Panc1 (cell line): ENCODE measurements at regions not wholly inside any gene's neighbourhood (a gene's known extent, or its start where the extent isn't known, plus 50 kb on each side); places are given as distances from the start of the nearest gene placed in this dataset.

ENCODE experiments used
- POLR2AphosphoS5 ChIP-seq: IDR thresholded peaks from 2 replicates; pipeline ENCODE4 v1.6.1; 2012; ENCODE audit warnings: mild to moderate bottlenecking, low read depth, low read length, moderate library complexity
- SIN3A ChIP-seq: IDR thresholded peaks from 2 replicates; pipeline ENCODE4 v1.6.1; 2012; ENCODE audit warnings: low read depth, mild to moderate bottlenecking, low read length, moderate library complexity, borderline replicate concordance; ENCODE audit not compliant: insufficient read depth
- TCF7L2 ChIP-seq: IDR thresholded peaks from 2 replicates; pipeline ENCODE4 v1.6.1; 2011; ENCODE audit warnings: mild to moderate bottlenecking, low read depth, low read length, inconsistent platforms
- TF ChIP-seq, protein P1 (sequence below): fragments of 450-650 bp; IDR thresholded peaks from 2 replicates; pipeline ENCODE4 v1.5.1; 2017; ENCODE audit warnings: mild to moderate bottlenecking
- TF ChIP-seq, protein P2 (sequence below), 2 experiments: IDR thresholded peaks; 2 replicates each; pipeline ENCODE4 v1.6.1; 2011 to 2012; ENCODE audit warnings: low read depth in 2 of 2, control low read depth in 1 of 2, low read length in 1 of 2, mild to moderate bottlenecking in 1 of 2, moderate library complexity in 1 of 2; ENCODE audit not compliant: insufficient read depth in 1 of 2

DNA sequence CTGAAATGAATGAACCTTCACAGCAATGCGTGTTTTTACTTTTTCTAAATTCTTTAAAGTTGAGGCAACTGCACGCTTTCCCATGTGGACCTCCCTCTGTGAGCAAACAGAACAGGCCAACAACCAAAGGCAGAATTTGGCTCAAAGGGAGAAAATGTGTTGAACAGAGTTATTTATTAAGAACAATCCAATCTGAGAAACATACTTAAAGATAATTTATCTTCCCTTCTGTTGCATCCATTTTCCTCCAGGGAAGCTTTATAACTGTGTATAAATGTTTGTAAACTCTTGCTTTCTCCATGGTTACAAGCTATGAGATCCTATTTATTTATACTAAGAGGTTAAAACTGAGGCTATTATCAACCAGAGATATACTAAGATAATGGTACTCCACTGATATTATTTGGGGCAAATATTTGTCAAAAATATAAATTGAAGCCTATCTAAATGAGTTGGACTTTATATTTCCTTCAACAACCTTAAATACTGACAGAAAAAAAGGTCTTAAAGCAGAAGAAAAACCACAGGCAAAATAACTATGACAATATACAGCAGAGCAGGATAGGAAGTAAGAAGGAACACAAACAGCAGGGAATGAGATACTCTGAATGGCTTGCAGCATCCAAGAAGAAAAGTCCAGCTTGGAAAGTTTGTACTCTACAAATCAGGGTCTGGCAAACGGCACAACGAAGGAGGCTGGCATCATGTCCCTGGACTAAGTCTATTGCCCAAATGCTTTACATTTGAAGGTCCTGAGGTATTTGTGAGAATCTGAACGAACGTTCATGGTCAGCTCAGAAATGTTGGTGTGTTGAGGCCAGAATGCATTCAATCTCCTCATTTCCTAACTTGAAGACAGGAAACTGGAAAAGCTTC lies 663.2 kb upstream of the INTU start:
- TF ChIP-seq, protein P1, sequence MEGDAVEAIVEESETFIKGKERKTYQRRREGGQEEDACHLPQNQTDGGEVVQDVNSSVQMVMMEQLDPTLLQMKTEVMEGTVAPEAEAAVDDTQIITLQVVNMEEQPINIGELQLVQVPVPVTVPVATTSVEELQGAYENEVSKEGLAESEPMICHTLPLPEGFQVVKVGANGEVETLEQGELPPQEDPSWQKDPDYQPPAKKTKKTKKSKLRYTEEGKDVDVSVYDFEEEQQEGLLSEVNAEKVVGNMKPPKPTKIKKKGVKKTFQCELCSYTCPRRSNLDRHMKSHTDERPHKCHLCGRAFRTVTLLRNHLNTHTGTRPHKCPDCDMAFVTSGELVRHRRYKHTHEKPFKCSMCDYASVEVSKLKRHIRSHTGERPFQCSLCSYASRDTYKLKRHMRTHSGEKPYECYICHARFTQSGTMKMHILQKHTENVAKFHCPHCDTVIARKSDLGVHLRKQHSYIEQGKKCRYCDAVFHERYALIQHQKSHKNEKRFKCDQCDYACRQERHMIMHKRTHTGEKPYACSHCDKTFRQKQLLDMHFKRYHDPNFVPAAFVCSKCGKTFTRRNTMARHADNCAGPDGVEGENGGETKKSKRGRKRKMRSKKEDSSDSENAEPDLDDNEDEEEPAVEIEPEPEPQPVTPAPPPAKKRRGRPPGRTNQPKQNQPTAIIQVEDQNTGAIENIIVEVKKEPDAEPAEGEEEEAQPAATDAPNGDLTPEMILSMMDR = no peak
- TF ChIP-seq POLR2AphosphoS5 (no peak), TCF7L2 (no peak), SIN3A (no peak)
- TF ChIP-seq, protein P2, sequence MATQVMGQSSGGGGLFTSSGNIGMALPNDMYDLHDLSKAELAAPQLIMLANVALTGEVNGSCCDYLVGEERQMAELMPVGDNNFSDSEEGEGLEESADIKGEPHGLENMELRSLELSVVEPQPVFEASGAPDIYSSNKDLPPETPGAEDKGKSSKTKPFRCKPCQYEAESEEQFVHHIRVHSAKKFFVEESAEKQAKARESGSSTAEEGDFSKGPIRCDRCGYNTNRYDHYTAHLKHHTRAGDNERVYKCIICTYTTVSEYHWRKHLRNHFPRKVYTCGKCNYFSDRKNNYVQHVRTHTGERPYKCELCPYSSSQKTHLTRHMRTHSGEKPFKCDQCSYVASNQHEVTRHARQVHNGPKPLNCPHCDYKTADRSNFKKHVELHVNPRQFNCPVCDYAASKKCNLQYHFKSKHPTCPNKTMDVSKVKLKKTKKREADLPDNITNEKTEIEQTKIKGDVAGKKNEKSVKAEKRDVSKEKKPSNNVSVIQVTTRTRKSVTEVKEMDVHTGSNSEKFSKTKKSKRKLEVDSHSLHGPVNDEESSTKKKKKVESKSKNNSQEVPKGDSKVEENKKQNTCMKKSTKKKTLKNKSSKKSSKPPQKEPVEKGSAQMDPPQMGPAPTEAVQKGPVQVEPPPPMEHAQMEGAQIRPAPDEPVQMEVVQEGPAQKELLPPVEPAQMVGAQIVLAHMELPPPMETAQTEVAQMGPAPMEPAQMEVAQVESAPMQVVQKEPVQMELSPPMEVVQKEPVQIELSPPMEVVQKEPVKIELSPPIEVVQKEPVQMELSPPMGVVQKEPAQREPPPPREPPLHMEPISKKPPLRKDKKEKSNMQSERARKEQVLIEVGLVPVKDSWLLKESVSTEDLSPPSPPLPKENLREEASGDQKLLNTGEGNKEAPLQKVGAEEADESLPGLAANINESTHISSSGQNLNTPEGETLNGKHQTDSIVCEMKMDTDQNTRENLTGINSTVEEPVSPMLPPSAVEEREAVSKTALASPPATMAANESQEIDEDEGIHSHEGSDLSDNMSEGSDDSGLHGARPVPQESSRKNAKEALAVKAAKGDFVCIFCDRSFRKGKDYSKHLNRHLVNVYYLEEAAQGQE (IDR thresholded peaks at IDR 0.05; ENCODE audit: insufficient read depth in 1 of 2, low read depth in 2 of 2, low read length in 1 of 2) = no peak
